SH-SY5Y (cell line): ENCODE measurements at regions not wholly inside any gene's neighbourhood (a gene's known extent, or its start where the extent isn't known, plus 50 kb on each side); places are given as distances from the start of the nearest gene placed in this dataset.

Experiments used
- GATA2 ChIP-seq: IDR thresholded peaks from 2 replicates; pipeline ENCODE4 v1.6.1; 2011; ENCODE audit warnings: mild to moderate bottlenecking, low read depth, low read length
- GATA3 ChIP-seq: IDR thresholded peaks from 2 replicates; pipeline ENCODE4 v1.6.1; 2011; ENCODE audit warnings: low read depth, mild to moderate bottlenecking, low read length, moderate library complexity

DNA sequence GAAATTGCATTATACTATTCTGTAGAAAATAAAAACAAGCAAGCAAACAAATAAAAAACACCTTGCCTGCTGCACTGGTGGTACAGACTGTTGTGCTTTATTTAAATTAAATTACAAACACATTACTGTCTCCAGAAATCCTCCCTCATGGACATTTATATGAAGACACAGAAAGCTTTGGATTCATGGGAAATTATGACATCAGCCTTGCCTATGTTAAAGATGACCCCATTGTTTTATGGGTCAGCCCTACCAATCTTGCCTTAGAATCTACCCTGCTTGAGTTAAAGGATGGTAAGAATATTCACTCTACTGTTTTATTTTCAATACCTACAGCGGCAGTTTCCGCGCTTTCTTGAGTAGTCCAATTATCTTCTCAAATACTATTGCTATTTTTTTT, 1379.9 kb downstream of the TECRL start:
- TF ChIP-seq GATA2 (no peak), GATA3 (no peak)
